ENCODE measurements at regions not wholly inside any gene's neighbourhood (a gene's known extent, or its start where the extent isn't known, plus 50 kb on each side); places are given as distances from the start of the nearest gene placed in this dataset.

- H3K27ac Mint-ChIP-seq (ENCODE audit: unreplicated experiment) = no peak overlapping the region
- no peaks in the 10 kb centered on the region for H3K36me3 Mint-ChIP-seq (ENCODE audit: low read depth)
- no peak for TF ChIP-seq CTCF (IDR thresholded peaks at IDR 0.05)
- no peaks in the 10 kb centered on the region for H3K27me3 Mint-ChIP-seq (ENCODE audit: low read depth)
- H3K4me3 Mint-ChIP-seq (ENCODE audit: unreplicated experiment) = no peak overlapping the region
- DNase-seq (ENCODE audit: low spot score) = peak; percentile 85
- H3K4me1 Mint-ChIP-seq (ENCODE audit: low read depth) = peaks cover 6% of the 10 kb centered on the region
- no peaks in the 10 kb centered on the region for H3K9me3 Mint-ChIP-seq (ENCODE audit: low read depth)
These were observed 1889.4 kb upstream of the CDH9 start for GRCh38 chr5:28927559-28928326.

GRCh38 chr5:28926422-28926821 is 1888.0 kb upstream of the CDH9 start:
- Mint-ChIP-seq H3K9me3 (ENCODE audit: low read depth) (peaks cover 3% of the 10 kb centered on the region), H3K36me3 (ENCODE audit: low read depth) (no peaks in the 10 kb centered on the region), H3K4me1 (ENCODE audit: low read depth) (peaks cover 4% of the 10 kb centered on the region), H3K27me3 (ENCODE audit: low read depth) (peaks cover 4% of the 10 kb centered on the region), H3K27ac (ENCODE audit: unreplicated experiment) (no peak overlapping the region), H3K4me3 (ENCODE audit: unreplicated experiment) (no peak overlapping the region)
- peak; percentile 72 for DNase-seq (ENCODE audit: low spot score)
- TF ChIP-seq CTCF (IDR thresholded peaks at IDR 0.05) = no peak

- Mint-ChIP-seq H3K4me3 (ENCODE audit: unreplicated experiment) (no peak overlapping the region), H3K27ac (ENCODE audit: unreplicated experiment) (no peak overlapping the region), H3K4me1 (ENCODE audit: low read depth) (no peaks in the 10 kb centered on the region), H3K9me3 (ENCODE audit: low read depth) (peaks cover 3% of the 10 kb centered on the region), H3K36me3 (ENCODE audit: low read depth) (no peaks in the 10 kb centered on the region), H3K27me3 (ENCODE audit: low read depth) (peaks cover 6% of the 10 kb centered on the region)
- DNase-seq (ENCODE audit: low spot score) = no peak
- no peak for TF ChIP-seq CTCF (IDR thresholded peaks at IDR 0.05)
These were observed 1879.2 kb upstream of the CDH9 start for GRCh38 chr5:28917631-28918030.

GRCh38 chr5:28914297-28914696 is 1875.9 kb upstream of the CDH9 start:
- TF ChIP-seq CTCF (IDR thresholded peaks at IDR 0.05) = no peak
- no peak overlapping the region for H3K27ac Mint-ChIP-seq (ENCODE audit: unreplicated experiment)
- H3K4me1 Mint-ChIP-seq (ENCODE audit: low read depth) = no peaks in the 10 kb centered on the region

GRCh38 chr5:28903643-28904042 is 1865.3 kb upstream of the CDH9 start:
- peak; percentile 71 for TF ChIP-seq CTCF (IDR thresholded peaks at IDR 0.05)
- Mint-ChIP-seq H3K27ac (ENCODE audit: unreplicated experiment) (no peak overlapping the region), H3K4me1 (ENCODE audit: low read depth) (no peaks in the 10 kb centered on the region), H3K9me3 (ENCODE audit: low read depth) (peaks cover 4% of the 10 kb centered on the region), H3K4me3 (ENCODE audit: unreplicated experiment) (no peak overlapping the region), H3K27me3 (ENCODE audit: low read depth) (peaks cover 2% of the 10 kb centered on the region), H3K36me3 (ENCODE audit: low read depth) (no peaks in the 10 kb centered on the region)
- no peak for DNase-seq (ENCODE audit: low spot score)

More at GRCh38 chr5:28914297-28914696, 1875.9 kb upstream of the CDH9 start:
- H3K4me3 Mint-ChIP-seq (ENCODE audit: unreplicated experiment) = no peak overlapping the region
- H3K9me3 Mint-ChIP-seq (ENCODE audit: low read depth) = peaks cover 7% of the 10 kb centered on the region
- H3K36me3 Mint-ChIP-seq (ENCODE audit: low read depth) = no peaks in the 10 kb centered on the region
- DNase-seq (ENCODE audit: low spot score) = no peak
- peaks cover 6% of the 10 kb centered on the region for H3K27me3 Mint-ChIP-seq (ENCODE audit: low read depth)
